ENCODE measurements at regions not wholly inside any gene's neighbourhood (a gene's known extent, or its start where the extent isn't known, plus 50 kb on each side); places are given as distances from the start of the nearest gene placed in this dataset.

GRCh38 chr1:191876631-191877030 is 281.6 kb upstream of the RGS18 start:
- H3K9me3 ChIP-seq (ENCODE audit: control insufficient read depth in 2 of 3, insufficient read depth in 1 of 3, low read length in 3 of 3), result no peaks in the 10 kb centered on the region
- H3K27ac ChIP-seq (ENCODE audit: low read depth in 2 of 2, low read length in 2 of 2), result no peak overlapping the region
- FAIRE-seq, result no peak
- TF ChIP-seq CTCF (IDR thresholded peaks at IDR 0.05; ENCODE audit: borderline replicate concordance, extremely low read depth, insufficient read depth), result no peak
- H3K27me3 ChIP-seq (ENCODE audit: control insufficient read depth, insufficient read depth, low read length), result no peaks in the 10 kb centered on the region
- no peaks in the 10 kb centered on the region for H3K36me3 ChIP-seq (ENCODE audit: control insufficient read depth in 2 of 3, insufficient read depth in 3 of 3, low read length in 3 of 3)
- DNase-seq, result no peak
- H3K4me1 ChIP-seq (ENCODE audit: control insufficient read depth in 2 of 3, insufficient read depth in 2 of 3, low read depth in 1 of 3, low read length in 3 of 3), result no peaks in the 10 kb centered on the region
- intact Hi-C loops (cut with DNase I), result no loop called here
- H3K4me3 ChIP-seq (ENCODE audit: low read length in 3 of 3), result no peak overlapping the region
- no peak overlapping the region for H3K9ac ChIP-seq (ENCODE audit: low read length in 3 of 3)

GRCh38 chr1:191882870-191883269 is 275.4 kb upstream of the RGS18 start:
- H3K9ac ChIP-seq (ENCODE audit: low read length in 3 of 3), result no peak overlapping the region
- H3K27ac ChIP-seq (ENCODE audit: low read depth in 2 of 2, low read length in 2 of 2), result no peak overlapping the region
- TF ChIP-seq CTCF (IDR thresholded peaks at IDR 0.05; ENCODE audit: borderline replicate concordance, extremely low read depth, insufficient read depth), result no peak
- no peaks in the 10 kb centered on the region for H3K27me3 ChIP-seq (ENCODE audit: control insufficient read depth, insufficient read depth, low read length)
- DNase-seq (no peak), FAIRE-seq (no peak)
- H3K9me3 ChIP-seq (ENCODE audit: control insufficient read depth in 2 of 3, insufficient read depth in 1 of 3, low read length in 3 of 3), result no peaks in the 10 kb centered on the region
- intact Hi-C loops (cut with DNase I), result no loop called here
- H3K4me1 ChIP-seq (ENCODE audit: control insufficient read depth in 2 of 3, insufficient read depth in 2 of 3, low read depth in 1 of 3, low read length in 3 of 3), result no peaks in the 10 kb centered on the region
- H3K36me3 ChIP-seq (ENCODE audit: control insufficient read depth in 2 of 3, insufficient read depth in 3 of 3, low read length in 3 of 3), result no peaks in the 10 kb centered on the region
- H3K4me3 ChIP-seq (ENCODE audit: low read length in 3 of 3), result no peak overlapping the region

GRCh38 chr1:191886977-191887376 is 271.3 kb upstream of the RGS18 start:
- no peak for FAIRE-seq

More at GRCh38 chr1:191886977-191887376, 271.3 kb upstream of the RGS18 start:
- no peak overlapping the region for H3K9ac ChIP-seq (ENCODE audit: low read length in 3 of 3)
- H3K27ac ChIP-seq (ENCODE audit: low read depth in 2 of 2, low read length in 2 of 2), result no peak overlapping the region
- no peaks in the 10 kb centered on the region for H3K27me3 ChIP-seq (ENCODE audit: control insufficient read depth, insufficient read depth, low read length)
- DNase-seq, result no peak
- H3K36me3 ChIP-seq (ENCODE audit: control insufficient read depth in 2 of 3, insufficient read depth in 3 of 3, low read length in 3 of 3), result no peaks in the 10 kb centered on the region
- no peak for TF ChIP-seq CTCF (IDR thresholded peaks at IDR 0.05; ENCODE audit: borderline replicate concordance, extremely low read depth, insufficient read depth)
- H3K4me1 ChIP-seq (ENCODE audit: control insufficient read depth in 2 of 3, insufficient read depth in 2 of 3, low read depth in 1 of 3, low read length in 3 of 3), result no peaks in the 10 kb centered on the region
- H3K4me3 ChIP-seq (ENCODE audit: low read length in 3 of 3), result no peak overlapping the region
- no peaks in the 10 kb centered on the region for H3K9me3 ChIP-seq (ENCODE audit: control insufficient read depth in 2 of 3, insufficient read depth in 1 of 3, low read length in 3 of 3)
- intact Hi-C loops (cut with DNase I), result no loop called here

Data from kidney (tissue), 13 donors.